SK-N-MC (cell line): ENCODE measurements at regions not wholly inside any gene's neighbourhood (a gene's known extent, or its start where the extent isn't known, plus 50 kb on each side); places are given as distances from the start of the nearest gene placed in this dataset.

Experiments used
- EZH2 ChIP-seq: fragments of 200-600 bp; sonication (generic); IDR thresholded peaks from one replicate; pipeline ENCODE4 v1.6.1; 2017; ENCODE audit warnings: antibody characterized with exemption
- POLR2AphosphoS5 ChIP-seq: IDR thresholded peaks from 2 replicates; pipeline ENCODE4 v1.6.1; 2012; ENCODE audit warnings: mild to moderate bottlenecking, low read depth, low read length, borderline replicate concordance

GRCh38 chr5:28926422-28926821 lies 1888.0 kb upstream of the CDH9 start:
- TF ChIP-seq POLR2AphosphoS5: no peak
- TF ChIP-seq EZH2: no peak
